ENCODE measurements at regions not wholly inside any gene's neighbourhood (a gene's known extent, or its start where the extent isn't known, plus 50 kb on each side); places are given as distances from the start of the nearest gene placed in this dataset.

DNA sequence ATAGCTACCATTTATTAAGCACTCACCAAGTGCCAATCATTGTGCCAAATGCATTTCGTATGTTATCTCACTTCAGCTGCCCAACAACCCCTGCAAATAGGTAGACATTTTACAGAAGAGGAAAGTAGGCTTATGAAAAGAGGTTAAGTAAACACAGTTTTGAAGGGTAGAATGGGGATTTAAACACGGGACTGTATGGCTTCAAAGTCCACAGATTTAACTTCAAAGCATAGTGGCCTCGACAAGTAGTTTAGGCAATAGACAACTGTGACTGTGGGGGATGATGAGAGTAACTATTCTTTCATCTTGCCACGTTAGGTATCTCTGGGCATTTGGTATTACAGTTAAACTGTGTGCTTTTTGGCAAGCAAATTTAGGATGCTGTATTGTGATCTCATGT, 266.8 kb upstream of the SRRM4 start (continued):
- TF ChIP-seq, protein P1, sequence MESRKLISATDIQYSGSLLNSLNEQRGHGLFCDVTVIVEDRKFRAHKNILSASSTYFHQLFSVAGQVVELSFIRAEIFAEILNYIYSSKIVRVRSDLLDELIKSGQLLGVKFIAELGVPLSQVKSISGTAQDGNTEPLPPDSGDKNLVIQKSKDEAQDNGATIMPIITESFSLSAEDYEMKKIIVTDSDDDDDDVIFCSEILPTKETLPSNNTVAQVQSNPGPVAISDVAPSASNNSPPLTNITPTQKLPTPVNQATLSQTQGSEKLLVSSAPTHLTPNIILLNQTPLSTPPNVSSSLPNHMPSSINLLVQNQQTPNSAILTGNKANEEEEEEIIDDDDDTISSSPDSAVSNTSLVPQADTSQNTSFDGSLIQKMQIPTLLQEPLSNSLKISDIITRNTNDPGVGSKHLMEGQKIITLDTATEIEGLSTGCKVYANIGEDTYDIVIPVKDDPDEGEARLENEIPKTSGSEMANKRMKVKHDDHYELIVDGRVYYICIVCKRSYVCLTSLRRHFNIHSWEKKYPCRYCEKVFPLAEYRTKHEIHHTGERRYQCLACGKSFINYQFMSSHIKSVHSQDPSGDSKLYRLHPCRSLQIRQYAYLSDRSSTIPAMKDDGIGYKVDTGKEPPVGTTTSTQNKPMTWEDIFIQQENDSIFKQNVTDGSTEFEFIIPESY (IDR thresholded peaks at IDR 0.05; ENCODE audit: extremely low read depth, insufficient replicate concordance, low read length) = no peak
- TF ChIP-seq JUND (IDR thresholded peaks at IDR 0.05) (no peak), ZFX (IDR thresholded peaks at IDR 0.05) (no peak)
- TF ChIP-seq, protein P2, sequence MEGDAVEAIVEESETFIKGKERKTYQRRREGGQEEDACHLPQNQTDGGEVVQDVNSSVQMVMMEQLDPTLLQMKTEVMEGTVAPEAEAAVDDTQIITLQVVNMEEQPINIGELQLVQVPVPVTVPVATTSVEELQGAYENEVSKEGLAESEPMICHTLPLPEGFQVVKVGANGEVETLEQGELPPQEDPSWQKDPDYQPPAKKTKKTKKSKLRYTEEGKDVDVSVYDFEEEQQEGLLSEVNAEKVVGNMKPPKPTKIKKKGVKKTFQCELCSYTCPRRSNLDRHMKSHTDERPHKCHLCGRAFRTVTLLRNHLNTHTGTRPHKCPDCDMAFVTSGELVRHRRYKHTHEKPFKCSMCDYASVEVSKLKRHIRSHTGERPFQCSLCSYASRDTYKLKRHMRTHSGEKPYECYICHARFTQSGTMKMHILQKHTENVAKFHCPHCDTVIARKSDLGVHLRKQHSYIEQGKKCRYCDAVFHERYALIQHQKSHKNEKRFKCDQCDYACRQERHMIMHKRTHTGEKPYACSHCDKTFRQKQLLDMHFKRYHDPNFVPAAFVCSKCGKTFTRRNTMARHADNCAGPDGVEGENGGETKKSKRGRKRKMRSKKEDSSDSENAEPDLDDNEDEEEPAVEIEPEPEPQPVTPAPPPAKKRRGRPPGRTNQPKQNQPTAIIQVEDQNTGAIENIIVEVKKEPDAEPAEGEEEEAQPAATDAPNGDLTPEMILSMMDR (IDR thresholded peaks at IDR 0.05 in 2 of 3, conservative IDR thresholded peaks at IDR 0.05 in 1 of 3; ENCODE audit: borderline replicate concordance in 1 of 3, insufficient read depth in 1 of 3, low read depth in 2 of 3, low read length in 2 of 3) = no peak

GRCh38 chr12:118715647-118716046, 265.7 kb upstream of the SRRM4 start:
- intact Hi-C loops (cut with micrococcal nuclease) = no loop called here
- ATAC-seq (no peak), DNase-seq (ENCODE audit: low read depth, low spot score) (no peak)
- Histone ChIP-seq H3K79me2 (ENCODE audit: insufficient read depth, low read length) (no peaks in the 10 kb centered on the region), H3K27me3 (ENCODE audit: insufficient read depth, low read length) (no peaks in the 10 kb centered on the region), H3K4me3 (replicated peaks in 1 of 2; ENCODE audit: low read depth in 1 of 2, low read length in 2 of 2) (no peak overlapping the region), H3K4me2 (ENCODE audit: low read length) (no peak overlapping the region), H3K4me1 (ENCODE audit: control insufficient read depth in 1 of 2, insufficient read depth in 2 of 2, low read length in 2 of 2) (no peaks in the 10 kb centered on the region), H3K9me3 (ENCODE audit: control insufficient read depth in 1 of 2, insufficient read depth in 1 of 2, low read depth in 1 of 2, low read length in 2 of 2) (no peaks in the 10 kb centered on the region), H2AFZ (ENCODE audit: low read depth, low read length, poor library complexity, severe bottlenecking) (no peak overlapping the region), H3K9ac (ENCODE audit: low read length) (no peak overlapping the region), H4K20me1 (ENCODE audit: insufficient read depth) (no peaks in the 10 kb centered on the region), H3K36me3 (ENCODE audit: control insufficient read depth in 1 of 2, insufficient read depth in 2 of 2, low read length in 2 of 2) (no peaks in the 10 kb centered on the region), H3K27ac (ENCODE audit: low read depth, low read length) (no peak overlapping the region), H3K9me2 (ENCODE audit: insufficient read depth) (no peaks in the 10 kb centered on the region)
- CTCF ChIA-PET = no interaction called here
- POLR2A ChIA-PET = no interaction called here
- RAD21 ChIA-PET (ENCODE audit: low non-redundant PET in 1 of 2, low total read pairs in 2 of 2, uncharacterized antibody in 2 of 2, unreplicated experiment in 2 of 2) = no interaction called here
- TF ChIP-seq EGR1 (IDR thresholded peaks at IDR 0.05; ENCODE audit: low read depth) (no peak), EZH2 (IDR thresholded peaks at IDR 0.05) (no peak), REST (IDR thresholded peaks at IDR 0.05; ENCODE audit: low read depth) (no peak), ATF3 (IDR thresholded peaks at IDR 0.05) (no peak), SIN3A (IDR thresholded peaks at IDR 0.05; ENCODE audit: low read depth) (no peak)
- TF ChIP-seq, protein P3, sequence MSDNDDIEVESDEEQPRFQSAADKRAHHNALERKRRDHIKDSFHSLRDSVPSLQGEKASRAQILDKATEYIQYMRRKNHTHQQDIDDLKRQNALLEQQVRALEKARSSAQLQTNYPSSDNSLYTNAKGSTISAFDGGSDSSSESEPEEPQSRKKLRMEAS (IDR thresholded peaks at IDR 0.05) = no peak
- TF ChIP-seq, protein P2 (IDR thresholded peaks at IDR 0.05 in 2 of 3, conservative IDR thresholded peaks at IDR 0.05 in 1 of 3; ENCODE audit: borderline replicate concordance in 1 of 3, insufficient read depth in 1 of 3, low read depth in 2 of 3, low read length in 2 of 3) = no peak
- no TSS peak for BruUV-seq (replicated peaks)

All from HCT116 (cell line).